B cell (primary cell): ENCODE measurements at regions not wholly inside any gene's neighbourhood (a gene's known extent, or its start where the extent isn't known, plus 50 kb on each side); places are given as distances from the start of the nearest gene placed in this dataset.

Source experiments
- CTCF ChIP-seq: fragments of 200-600 bp; IDR thresholded peaks from one replicate; pipeline ENCODE4 v1.8.0; 2022; ENCODE audit warnings: antibody characterized with exemption, mild to moderate bottlenecking
- EZH2 ChIP-seq: IDR thresholded peaks from 2 replicates; pipeline ENCODE4 v1.6.1; 2012; ENCODE audit warnings: borderline replicate concordance, low read depth, mild to moderate bottlenecking, moderate library complexity, low read length; ENCODE audit not compliant: insufficient read depth, poor library complexity, severe bottlenecking

GRCh38 chr11:82403640-82404305 lies 329.9 kb downstream of the FAM181B start:
- no peak for TF ChIP-seq CTCF
- TF ChIP-seq EZH2 = no peak
